ENCODE measurements at regions not wholly inside any gene's neighbourhood (a gene's known extent, or its start where the extent isn't known, plus 50 kb on each side); places are given as distances from the start of the nearest gene placed in this dataset.

GRCh38 chr11:24068197-24068596 lies 428.7 kb upstream of the LUZP2 start:
- TF ChIP-seq, protein P1, sequence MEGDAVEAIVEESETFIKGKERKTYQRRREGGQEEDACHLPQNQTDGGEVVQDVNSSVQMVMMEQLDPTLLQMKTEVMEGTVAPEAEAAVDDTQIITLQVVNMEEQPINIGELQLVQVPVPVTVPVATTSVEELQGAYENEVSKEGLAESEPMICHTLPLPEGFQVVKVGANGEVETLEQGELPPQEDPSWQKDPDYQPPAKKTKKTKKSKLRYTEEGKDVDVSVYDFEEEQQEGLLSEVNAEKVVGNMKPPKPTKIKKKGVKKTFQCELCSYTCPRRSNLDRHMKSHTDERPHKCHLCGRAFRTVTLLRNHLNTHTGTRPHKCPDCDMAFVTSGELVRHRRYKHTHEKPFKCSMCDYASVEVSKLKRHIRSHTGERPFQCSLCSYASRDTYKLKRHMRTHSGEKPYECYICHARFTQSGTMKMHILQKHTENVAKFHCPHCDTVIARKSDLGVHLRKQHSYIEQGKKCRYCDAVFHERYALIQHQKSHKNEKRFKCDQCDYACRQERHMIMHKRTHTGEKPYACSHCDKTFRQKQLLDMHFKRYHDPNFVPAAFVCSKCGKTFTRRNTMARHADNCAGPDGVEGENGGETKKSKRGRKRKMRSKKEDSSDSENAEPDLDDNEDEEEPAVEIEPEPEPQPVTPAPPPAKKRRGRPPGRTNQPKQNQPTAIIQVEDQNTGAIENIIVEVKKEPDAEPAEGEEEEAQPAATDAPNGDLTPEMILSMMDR (IDR thresholded peaks at IDR 0.05), result no peak
- no peak for TF ChIP-seq POLR2A (IDR thresholded peaks at IDR 0.05)

Data from esophagus squamous epithelium (tissue), 4 donors.